ENCODE measurements at regions not wholly inside any gene's neighbourhood (a gene's known extent, or its start where the extent isn't known, plus 50 kb on each side); places are given as distances from the start of the nearest gene placed in this dataset.
"Not testable (repeated sequence)": the region's sequence is repeated elsewhere in the genome, so short reads cannot be mapped to it uniquely, and the experiment has no call there.

DNA sequence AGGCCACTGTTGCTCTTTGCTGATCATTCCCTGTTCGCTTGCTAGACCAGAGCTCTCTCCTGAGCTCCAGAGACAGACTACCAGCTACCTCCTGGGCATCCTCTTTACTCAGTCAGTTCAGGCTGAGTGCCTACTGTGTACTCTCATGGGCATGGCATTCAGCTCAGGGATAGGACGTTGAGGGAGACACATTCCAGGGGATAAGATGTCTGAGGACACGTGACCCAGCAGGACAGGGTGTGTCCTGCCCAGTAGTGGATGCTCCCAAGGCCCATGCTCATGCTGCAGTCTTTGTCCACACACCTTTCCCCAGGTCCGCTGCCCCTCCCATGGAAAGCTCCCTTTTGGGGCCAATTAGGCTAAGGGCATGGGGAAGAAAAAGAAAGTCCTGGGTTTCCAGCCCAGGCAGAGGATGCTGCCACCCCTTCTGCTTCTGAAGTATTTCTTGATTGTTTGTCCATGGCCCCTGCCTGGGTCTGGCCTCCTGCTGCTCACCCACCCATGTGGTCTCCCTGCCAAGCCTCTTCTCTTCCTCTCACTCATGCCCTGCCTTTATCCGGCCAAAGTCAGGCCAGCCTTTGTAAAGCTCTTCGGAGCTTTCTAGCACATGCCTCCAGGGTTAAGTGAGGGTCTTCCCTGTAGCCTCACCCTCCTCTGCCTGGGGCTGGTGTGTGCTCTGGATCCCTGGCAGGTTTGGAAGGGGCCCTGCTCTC lies 60.5 kb upstream of the PITX1 start:
- no peak overlapping the region for H3K4me3 ChIP-seq
- TF ChIP-seq, protein P1, sequence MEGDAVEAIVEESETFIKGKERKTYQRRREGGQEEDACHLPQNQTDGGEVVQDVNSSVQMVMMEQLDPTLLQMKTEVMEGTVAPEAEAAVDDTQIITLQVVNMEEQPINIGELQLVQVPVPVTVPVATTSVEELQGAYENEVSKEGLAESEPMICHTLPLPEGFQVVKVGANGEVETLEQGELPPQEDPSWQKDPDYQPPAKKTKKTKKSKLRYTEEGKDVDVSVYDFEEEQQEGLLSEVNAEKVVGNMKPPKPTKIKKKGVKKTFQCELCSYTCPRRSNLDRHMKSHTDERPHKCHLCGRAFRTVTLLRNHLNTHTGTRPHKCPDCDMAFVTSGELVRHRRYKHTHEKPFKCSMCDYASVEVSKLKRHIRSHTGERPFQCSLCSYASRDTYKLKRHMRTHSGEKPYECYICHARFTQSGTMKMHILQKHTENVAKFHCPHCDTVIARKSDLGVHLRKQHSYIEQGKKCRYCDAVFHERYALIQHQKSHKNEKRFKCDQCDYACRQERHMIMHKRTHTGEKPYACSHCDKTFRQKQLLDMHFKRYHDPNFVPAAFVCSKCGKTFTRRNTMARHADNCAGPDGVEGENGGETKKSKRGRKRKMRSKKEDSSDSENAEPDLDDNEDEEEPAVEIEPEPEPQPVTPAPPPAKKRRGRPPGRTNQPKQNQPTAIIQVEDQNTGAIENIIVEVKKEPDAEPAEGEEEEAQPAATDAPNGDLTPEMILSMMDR (IDR thresholded peaks at IDR 0.05) = no peak
- no peaks in the 10 kb centered on the region for H3K4me1 ChIP-seq
- no peaks in the 10 kb centered on the region for H3K27me3 ChIP-seq
- H3K9me3 ChIP-seq = no peaks in the 10 kb centered on the region
- DNase-seq (ENCODE audit: low spot score) = no peak
- H3K36me3 ChIP-seq = no peaks in the 10 kb centered on the region
- no peak overlapping the region for H3K27ac ChIP-seq

DNA sequence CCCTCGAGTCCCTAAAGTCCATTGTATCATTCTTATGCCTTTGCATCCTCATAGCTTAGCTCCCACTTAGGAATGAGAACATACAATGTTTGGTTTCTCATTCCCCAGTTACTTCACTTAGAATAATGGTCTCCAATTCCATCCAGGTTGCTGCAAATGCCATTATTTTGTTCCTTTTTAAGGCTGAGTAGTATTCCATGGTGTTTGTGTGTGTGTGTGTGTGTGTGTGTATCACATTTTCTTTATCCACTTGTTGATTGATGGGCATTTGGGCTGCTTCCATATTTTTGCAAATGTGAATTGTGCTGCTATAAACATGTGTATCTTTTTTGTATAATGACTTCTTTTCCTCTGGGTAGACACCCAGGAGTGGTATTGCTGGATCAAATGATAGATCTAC lies 59.5 kb upstream of the PITX1 start:
- not testable (repeated sequence) for H3K36me3 ChIP-seq; H3K9me3 ChIP-seq; H3K4me3 ChIP-seq; H3K27me3 ChIP-seq; H3K4me1 ChIP-seq; H3K27ac ChIP-seq; DNase-seq (ENCODE audit: low spot score)

DNA sequence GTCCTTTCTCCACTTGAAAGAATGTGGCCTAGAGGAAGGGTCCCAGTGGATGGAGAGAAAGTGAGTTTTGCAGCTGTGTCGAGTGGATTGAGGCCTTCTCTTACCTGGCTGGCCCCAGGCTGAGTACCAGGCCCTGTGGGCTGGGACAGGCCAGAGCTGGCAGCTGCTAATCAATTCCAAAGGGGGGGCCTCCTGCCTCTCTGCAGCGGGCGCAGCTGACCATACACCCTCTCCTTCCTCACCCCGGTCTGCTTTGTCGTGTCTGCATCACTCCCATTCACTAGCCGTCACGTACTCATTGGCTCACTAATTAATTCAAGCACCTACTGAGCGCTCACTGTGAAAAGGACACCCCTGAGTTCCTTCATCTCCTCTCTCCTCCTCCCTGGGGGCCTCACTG lies 58.4 kb upstream of the PITX1 start:
- no peaks in the 10 kb centered on the region for H3K27me3 ChIP-seq
- H3K4me3 ChIP-seq = no peak overlapping the region
- H3K27ac ChIP-seq = no peak overlapping the region
- TF ChIP-seq, protein P1 (IDR thresholded peaks at IDR 0.05) = no peak
- no peaks in the 10 kb centered on the region for H3K9me3 ChIP-seq
- H3K36me3 ChIP-seq = no peaks in the 10 kb centered on the region
- no peak for DNase-seq (ENCODE audit: low spot score)
- H3K4me1 ChIP-seq = no peaks in the 10 kb centered on the region

DNA sequence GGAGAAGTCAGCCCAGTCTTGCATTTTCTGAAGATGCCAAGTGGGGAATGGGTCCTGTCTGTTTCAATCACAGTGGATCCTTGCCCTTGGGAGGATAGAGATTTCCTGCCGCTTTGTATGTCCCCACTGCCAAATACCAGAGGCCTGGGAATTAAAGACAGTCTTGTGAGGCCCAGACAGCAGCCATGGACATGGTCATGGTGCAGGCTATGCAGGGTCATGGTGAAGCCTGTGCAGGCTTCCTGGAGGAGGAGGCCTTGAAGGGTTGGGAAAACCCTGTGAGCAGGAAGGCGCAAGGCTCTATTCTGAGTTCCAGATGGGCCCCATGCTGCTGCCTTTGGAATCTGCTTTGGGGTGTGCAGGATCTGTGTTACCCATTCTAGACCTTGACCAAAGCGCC lies 57.3 kb upstream of the PITX1 start:
- no peaks in the 10 kb centered on the region for H3K4me1 ChIP-seq
- no peaks in the 10 kb centered on the region for H3K9me3 ChIP-seq
- H3K27ac ChIP-seq = no peak overlapping the region
- TF ChIP-seq, protein P1 (IDR thresholded peaks at IDR 0.05) = no peak
- no peak for DNase-seq (ENCODE audit: low spot score)
- no peaks in the 10 kb centered on the region for H3K36me3 ChIP-seq
- no peak overlapping the region for H3K4me3 ChIP-seq
- no peaks in the 10 kb centered on the region for H3K27me3 ChIP-seq

DNA sequence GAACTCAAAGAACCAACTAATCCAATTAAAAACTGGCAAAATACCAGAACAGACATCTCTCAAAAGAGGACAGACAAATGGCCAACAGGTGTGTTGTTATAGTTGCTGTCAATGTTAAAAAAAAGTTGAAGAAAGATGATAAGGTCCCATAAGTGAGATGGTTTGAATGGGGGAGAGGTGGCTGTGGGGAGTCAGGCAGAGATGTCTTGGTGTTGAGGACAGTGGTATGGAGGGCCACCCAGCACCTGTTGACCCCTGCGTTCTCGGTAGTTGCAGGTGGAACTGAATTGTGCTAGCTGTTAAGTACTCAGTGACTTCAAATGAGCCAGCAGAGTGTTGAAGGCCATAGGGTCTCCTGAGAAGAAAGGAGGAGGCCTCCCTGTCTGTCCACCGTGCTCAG lies 55.9 kb upstream of the PITX1 start:
- no peak for DNase-seq (ENCODE audit: low spot score)
- Histone ChIP-seq H3K27me3 (no peaks in the 10 kb centered on the region), H3K4me3 (no peak overlapping the region), H3K4me1 (no peaks in the 10 kb centered on the region), H3K36me3 (no peaks in the 10 kb centered on the region), H3K27ac (no peak overlapping the region), H3K9me3 (no peaks in the 10 kb centered on the region)
- TF ChIP-seq, protein P1 (IDR thresholded peaks at IDR 0.05) = no peak

DNA sequence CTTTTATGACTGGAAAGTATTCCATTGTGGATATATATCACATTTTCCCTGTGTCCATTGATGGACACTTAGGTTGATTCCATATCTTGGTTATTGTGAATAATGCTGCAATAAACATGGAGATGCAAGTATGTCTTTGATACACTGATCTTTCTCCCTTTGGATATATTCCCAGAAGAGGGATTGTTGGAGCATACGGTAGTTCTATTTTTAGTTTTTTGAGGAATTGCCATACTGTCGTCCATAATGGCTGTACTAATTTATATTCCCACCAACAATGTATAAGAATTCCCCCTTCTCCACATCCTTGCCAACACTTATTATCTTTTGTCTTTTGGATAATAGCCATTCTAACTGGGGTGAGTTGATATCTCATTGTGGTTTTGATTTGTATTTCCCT lies 54.9 kb upstream of the PITX1 start:
- H3K27me3 ChIP-seq = no peaks in the 10 kb centered on the region
- TF ChIP-seq, protein P1 (IDR thresholded peaks at IDR 0.05) = no peak
- DNase-seq (ENCODE audit: low spot score) = no peak
- H3K4me1 ChIP-seq = no peaks in the 10 kb centered on the region
- H3K36me3 ChIP-seq = no peaks in the 10 kb centered on the region
- H3K9me3 ChIP-seq = no peaks in the 10 kb centered on the region
- no peak overlapping the region for H3K4me3 ChIP-seq
- H3K27ac ChIP-seq = no peak overlapping the region

Measured in right atrium auricular region (tissue), 2 donors.